A673 (cell line): ENCODE measurements at regions not wholly inside any gene's neighbourhood (a gene's known extent, or its start where the extent isn't known, plus 50 kb on each side); places are given as distances from the start of the nearest gene placed in this dataset.

Experiments
- CTCF ChIP-seq: fragments of 300-800, 200-600 bp; sonication (generic); conservative IDR thresholded peaks from 2 replicates; pipeline ENCODE4 v1.5.1; 2017; ENCODE audit warnings: low read depth, mild to moderate bottlenecking, antibody characterized with exemption, low read length, moderate library complexity, mixed read lengths
- EZH2 ChIP-seq: fragments of 200-600 bp; sonication (generic); IDR thresholded peaks from 2 replicates; pipeline ENCODE4 v1.6.1; 2017; ENCODE audit warnings: borderline replicate concordance, low read depth, mild to moderate bottlenecking, mixed read lengths, antibody characterized with exemption, low read length; ENCODE audit not compliant: poor library complexity, severe bottlenecking

DNA sequence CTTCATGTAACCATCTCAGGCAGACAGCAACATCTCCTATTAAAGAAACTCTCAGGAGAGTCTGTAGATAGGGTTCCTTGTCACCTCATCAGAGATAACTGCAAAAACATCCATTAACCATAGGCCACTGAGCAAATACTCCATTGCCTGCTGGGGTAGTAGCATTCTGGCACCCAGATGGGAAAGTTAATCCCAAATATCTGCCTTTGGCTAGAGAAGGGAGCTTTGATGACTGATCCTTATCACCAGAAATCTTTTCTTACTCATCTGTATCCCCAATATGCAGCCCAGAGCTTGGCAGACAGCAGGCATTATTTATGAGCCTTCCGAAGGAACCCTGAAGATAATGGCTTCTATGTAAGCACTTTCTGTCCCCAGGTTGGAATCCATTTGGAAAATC, 173.1 kb downstream of the MFSD1 start:
- TF ChIP-seq EZH2 (no peak), CTCF (no peak)
